ENCODE measurements at regions not wholly inside any gene's neighbourhood (a gene's known extent, or its start where the extent isn't known, plus 50 kb on each side); places are given as distances from the start of the nearest gene placed in this dataset.
A peak's percentile ranks its signal among the peaks of the same experiment; 100 is the strongest.

GRCh38 chr1:5747426-5748285, 244.6 kb downstream of the NPHP4 start:
- H3K27me3 ChIP-seq (ENCODE audit: control insufficient read depth, insufficient read depth, low read length) = no peaks in the 10 kb centered on the region

GRCh38 chr1:5746611-5747425, 245.4 kb downstream of the NPHP4 start:
- no peak for TF ChIP-seq CTCF (IDR thresholded peaks at IDR 0.05; ENCODE audit: borderline replicate concordance, extremely low read depth, insufficient read depth)
- DNase-seq (peak in 1 of 5 donors; percentile 69), FAIRE-seq (no peak)
- Histone ChIP-seq H3K4me1 (ENCODE audit: control insufficient read depth in 2 of 3, insufficient read depth in 2 of 3, low read depth in 1 of 3, low read length in 3 of 3) (peaks cover 0 to 4% (median 0%) of the 10 kb centered on the region in 3 donors), H3K27ac (ENCODE audit: low read depth in 2 of 2, low read length in 2 of 2) (no peak overlapping the region), H3K9ac (ENCODE audit: low read length in 3 of 3) (no peak overlapping the region), H3K9me3 (ENCODE audit: control insufficient read depth in 2 of 3, insufficient read depth in 1 of 3, low read length in 3 of 3) (no peaks in the 10 kb centered on the region), H3K27me3 (ENCODE audit: control insufficient read depth, insufficient read depth, low read length) (no peaks in the 10 kb centered on the region), H3K36me3 (ENCODE audit: control insufficient read depth in 2 of 3, insufficient read depth in 3 of 3, low read length in 3 of 3) (no peaks in the 10 kb centered on the region), H3K4me3 (ENCODE audit: low read length in 3 of 3) (no peak overlapping the region)
- intact Hi-C loops (cut with DNase I) = loop anchor here (10.0 kb wide), 1 partner anchor 1092 kb away; the partner anchor contains the start of gene AJAP1

More at GRCh38 chr1:5747426-5748285, 244.6 kb downstream of the NPHP4 start:
- Histone ChIP-seq H3K9ac (ENCODE audit: low read length in 3 of 3) (no peak overlapping the region), H3K27ac (ENCODE audit: low read depth in 2 of 2, low read length in 2 of 2) (no peak overlapping the region), H3K9me3 (ENCODE audit: control insufficient read depth in 2 of 3, insufficient read depth in 1 of 3, low read length in 3 of 3) (no peaks in the 10 kb centered on the region), H3K4me1 (ENCODE audit: control insufficient read depth in 2 of 3, insufficient read depth in 2 of 3, low read depth in 1 of 3, low read length in 3 of 3) (peaks cover 0 to 4% (median 0%) of the 10 kb centered on the region in 3 donors), H3K36me3 (ENCODE audit: control insufficient read depth in 2 of 3, insufficient read depth in 3 of 3, low read length in 3 of 3) (no peaks in the 10 kb centered on the region), H3K4me3 (ENCODE audit: low read length in 3 of 3) (no peak overlapping the region)
- no peak for TF ChIP-seq CTCF (IDR thresholded peaks at IDR 0.05; ENCODE audit: borderline replicate concordance, extremely low read depth, insufficient read depth)
- FAIRE-seq (no peak), DNase-seq (peak in 1 of 5 donors; percentile 18)
- intact Hi-C loops (cut with DNase I) = loop anchor here (10.0 kb wide), 1 partner anchor 1093 kb away; the partner anchor contains the start of gene AJAP1

GRCh38 chr1:5745800-5746610, 246.2 kb downstream of the NPHP4 start:
- H3K27me3 ChIP-seq (ENCODE audit: control insufficient read depth, insufficient read depth, low read length) = no peaks in the 10 kb centered on the region
- intact Hi-C loops (cut with DNase I) = loop anchor here (10.0 kb wide), 1 partner anchor 1091 kb away; the partner anchor contains the start of gene AJAP1
- no peak for FAIRE-seq
- TF ChIP-seq CTCF (IDR thresholded peaks at IDR 0.05; ENCODE audit: borderline replicate concordance, extremely low read depth, insufficient read depth) = peak; percentile 87
- peak; percentile 76 to 86 (median 84) for DNase-seq
- H3K36me3 ChIP-seq (ENCODE audit: control insufficient read depth in 2 of 3, insufficient read depth in 3 of 3, low read length in 3 of 3) = no peaks in the 10 kb centered on the region
- H3K4me1 ChIP-seq (ENCODE audit: control insufficient read depth in 2 of 3, insufficient read depth in 2 of 3, low read depth in 1 of 3, low read length in 3 of 3) = peaks cover 0 to 4% (median 0%) of the 10 kb centered on the region in 3 donors
- no peaks in the 10 kb centered on the region for H3K9me3 ChIP-seq (ENCODE audit: control insufficient read depth in 2 of 3, insufficient read depth in 1 of 3, low read length in 3 of 3)
- H3K9ac ChIP-seq (ENCODE audit: low read length in 3 of 3) = no peak overlapping the region
- no peak overlapping the region for H3K27ac ChIP-seq (ENCODE audit: low read depth in 2 of 2, low read length in 2 of 2)
- no peak overlapping the region for H3K4me3 ChIP-seq (ENCODE audit: low read length in 3 of 3)
